Subcutaneous abdominal adipose tissue (tissue), 5 donors: ENCODE measurements at regions not wholly inside any gene's neighbourhood (a gene's known extent, or its start where the extent isn't known, plus 50 kb on each side); places are given as distances from the start of the nearest gene placed in this dataset.
"Not testable (repeated sequence)": the region's sequence is repeated elsewhere in the genome, so short reads cannot be mapped to it uniquely, and the experiment has no call there.

Source experiments
- H3K27ac ChIP-seq: one replicate; pipeline ENCODE4 v1.7.0; 2013; ENCODE audit warnings: low read depth, mild to moderate bottlenecking, inconsistent platforms, low read length, moderate library complexity
- H3K27me3 ChIP-seq, 5 donors: one replicate each; pipeline ENCODE4 v1.7.0; 2013; ENCODE audit warnings: low read length in 5 of 5, inconsistent platforms in 1 of 5; ENCODE audit not compliant: control insufficient read depth in 5 of 5, insufficient read depth in 4 of 5
- H3K36me3 ChIP-seq, 5 donors: one replicate each; pipeline ENCODE4 v1.7.0; 2013; ENCODE audit warnings: low read length in 5 of 5; ENCODE audit not compliant: control insufficient read depth in 5 of 5, insufficient read depth in 5 of 5
- H3K4me1 ChIP-seq, 5 donors: one replicate each; pipeline ENCODE4 v1.7.0; 2013; ENCODE audit warnings: low read length in 5 of 5, mild to moderate bottlenecking in 3 of 5, moderate library complexity in 1 of 5; ENCODE audit not compliant: control insufficient read depth in 5 of 5, insufficient read depth in 5 of 5
- H3K4me3 ChIP-seq, 5 donors: one replicate each; pipeline ENCODE4 v1.7.0; 2013; ENCODE audit warnings: low read length in 5 of 5, low read depth in 1 of 5
- H3K9ac ChIP-seq, 5 donors: one replicate each; pipeline ENCODE4 v1.7.0; 2013; ENCODE audit warnings: low read length in 5 of 5, mild to moderate bottlenecking in 4 of 5, moderate library complexity in 3 of 5
- H3K9me3 ChIP-seq, 5 donors: one replicate each; pipeline ENCODE4 v1.7.0; 2013; ENCODE audit warnings: low read length in 5 of 5; ENCODE audit not compliant: control insufficient read depth in 5 of 5
- donor health status: healthy.
- donor health status: healthy.
- donor health status: healthy.
- donor health status: healthy.
- donor health status: healthy.

- Histone ChIP-seq H3K27ac (no peak overlapping the region), H3K27me3 (no peaks in the 10 kb centered on the region), H3K4me1 (no peaks in the 10 kb centered on the region), H3K36me3 (no peaks in the 10 kb centered on the region), H3K9ac (no peak overlapping the region), H3K4me3 (no peak overlapping the region), H3K9me3 (peaks cover 0 to 10% (median 4%) of the 10 kb centered on the region in 5 donors)
Observed at GRCh38 chr17:54559883-54560282, 340.8 kb upstream of the TOM1L1 start.

- Histone ChIP-seq H3K36me3 (no peaks in the 10 kb centered on the region), H3K27ac (no peak overlapping the region), H3K27me3 (no peaks in the 10 kb centered on the region), H3K9me3 (peaks cover 0 to 19% (median 15%) of the 10 kb centered on the region in 5 donors), H3K4me3 (no peak overlapping the region), H3K9ac (no peak overlapping the region), H3K4me1 (no peaks in the 10 kb centered on the region)
Observed at GRCh38 chr17:54608634-54609155, 292.0 kb upstream of the TOM1L1 start.

- Histone ChIP-seq H3K27me3 (no peaks in the 10 kb centered on the region), H3K4me3 (no peak overlapping the region), H3K4me1 (no peaks in the 10 kb centered on the region), H3K27ac (no peak overlapping the region), H3K9me3 (peaks cover 0 to 12% (median 4%) of the 10 kb centered on the region in 5 donors), H3K9ac (no peak overlapping the region), H3K36me3 (no peaks in the 10 kb centered on the region)
Observed at GRCh38 chr17:54620399-54620978, 280.2 kb upstream of the TOM1L1 start.

DNA sequence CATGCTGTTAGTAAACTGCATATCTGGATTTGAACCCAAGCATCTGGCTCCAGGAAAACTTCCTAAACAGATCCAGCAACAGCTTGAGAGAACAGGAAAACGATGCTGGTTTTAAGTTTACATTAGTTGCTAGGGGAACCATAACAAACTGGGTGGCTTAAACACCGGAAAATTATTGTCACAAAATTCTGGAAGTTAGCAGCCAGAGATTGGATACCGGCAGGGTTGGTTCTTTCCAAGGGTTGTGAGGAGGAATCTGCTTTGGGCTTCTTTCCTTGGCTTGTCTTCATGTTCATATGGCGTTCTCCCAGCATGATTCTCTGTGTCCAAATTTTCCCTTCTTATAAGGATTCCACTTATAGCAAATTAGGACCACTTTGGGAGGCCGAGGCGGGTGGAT lies 276.9 kb upstream of the TOM1L1 start:
- no peaks in the 10 kb centered on the region for H3K36me3 ChIP-seq
- no peak overlapping the region for H3K27ac ChIP-seq
- no peaks in the 10 kb centered on the region for H3K27me3 ChIP-seq
- H3K4me1 ChIP-seq, result no peaks in the 10 kb centered on the region
- no peak overlapping the region for H3K4me3 ChIP-seq
- H3K9ac ChIP-seq, result no peak overlapping the region
- peaks cover 0 to 3% (median 0%) of the 10 kb centered on the region in 5 donors for H3K9me3 ChIP-seq

DNA sequence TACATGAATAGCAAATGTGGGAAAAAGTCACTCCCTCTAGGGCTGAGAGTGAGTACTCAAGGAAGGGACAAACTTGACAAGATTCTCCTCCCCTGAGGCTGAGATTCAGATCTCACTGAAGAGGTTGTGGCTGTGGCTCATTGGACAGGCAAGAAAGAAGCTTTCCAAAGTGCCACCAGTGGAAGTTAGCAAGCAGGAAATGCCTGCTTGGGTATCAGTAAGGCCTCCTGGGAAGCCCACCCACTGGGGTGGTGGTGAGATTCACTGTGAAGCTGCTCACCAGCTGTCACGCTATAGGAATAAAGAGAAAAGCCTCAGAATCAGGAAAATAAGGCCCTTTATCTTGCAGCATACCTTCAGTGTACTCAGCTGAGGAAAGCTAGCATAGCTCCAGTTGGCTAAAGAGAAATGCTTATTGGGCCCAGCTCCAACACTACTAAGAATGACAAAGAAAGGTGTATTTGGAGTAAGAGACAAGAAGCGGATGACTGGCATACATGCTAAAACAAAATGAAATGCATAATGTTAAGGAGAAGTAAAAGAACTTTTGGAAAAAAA lies 274.4 kb upstream of the TOM1L1 start:
- no peaks in the 10 kb centered on the region for H3K27me3 ChIP-seq
- no peaks in the 10 kb centered on the region for H3K36me3 ChIP-seq
- H3K9me3 ChIP-seq, result peaks cover 0 to 3% (median 0%) of the 10 kb centered on the region in 5 donors
- H3K9ac ChIP-seq, result no peak overlapping the region
- no peaks in the 10 kb centered on the region for H3K4me1 ChIP-seq
- no peak overlapping the region for H3K4me3 ChIP-seq
- H3K27ac ChIP-seq, result no peak overlapping the region

- not testable (repeated sequence) for H3K27me3 ChIP-seq, H3K4me1 ChIP-seq, H3K36me3 ChIP-seq, H3K27ac ChIP-seq, H3K9me3 ChIP-seq, H3K9ac ChIP-seq, H3K4me3 ChIP-seq
Observed at GRCh38 chr17:54639426-54639825, 261.2 kb upstream of the TOM1L1 start.

DNA sequence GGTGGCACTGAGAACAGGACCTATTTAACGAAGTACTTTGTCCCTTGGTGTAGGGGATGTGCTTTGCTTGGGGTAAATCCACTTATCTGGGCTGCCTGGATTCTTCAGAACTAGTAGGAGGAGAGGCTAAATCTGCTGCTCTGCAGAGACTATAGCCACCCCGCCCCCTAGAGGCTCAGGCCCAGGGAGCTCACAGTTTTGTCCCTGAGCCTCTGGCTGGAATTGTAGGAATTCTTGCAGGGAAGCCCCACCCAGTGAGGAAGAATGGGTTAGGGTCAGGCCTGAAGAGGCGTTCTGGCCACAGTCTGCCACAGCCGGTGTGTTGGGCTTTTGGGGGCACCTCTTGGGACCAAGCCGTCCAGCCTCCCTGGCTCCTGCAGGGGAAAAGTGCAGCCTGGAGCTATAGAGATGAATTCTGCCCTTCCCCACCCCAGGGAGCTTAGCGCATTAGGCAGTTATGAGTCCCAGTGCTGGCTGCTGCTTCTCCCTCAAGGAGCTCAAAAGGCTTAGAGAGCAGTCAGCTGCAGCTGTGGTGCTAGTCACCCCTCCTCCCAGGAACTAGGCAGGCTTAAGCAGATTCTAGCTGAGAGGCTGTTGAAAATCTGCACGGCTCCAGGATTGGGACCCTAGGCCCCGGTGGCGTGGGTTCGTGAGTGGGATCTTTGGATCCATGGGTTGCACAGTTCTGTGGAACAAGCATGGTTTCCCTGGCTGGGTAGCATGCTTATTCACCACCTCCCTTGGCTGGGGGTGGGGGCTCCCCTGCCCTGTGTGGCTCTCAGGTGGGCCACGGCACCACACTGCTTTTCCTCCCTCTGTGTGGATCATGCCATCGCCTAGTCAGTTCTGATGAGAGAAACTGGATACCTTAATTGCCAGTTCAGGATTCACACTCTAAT lies 237.4 kb upstream of the TOM1L1 start:
- Histone ChIP-seq H3K4me1 (no peaks in the 10 kb centered on the region), H3K27me3 (peaks cover 0 to 3% (median 0%) of the 10 kb centered on the region in 5 donors), H3K9ac (no peak overlapping the region), H3K36me3 (no peaks in the 10 kb centered on the region), H3K9me3 (peaks cover 0 to 10% (median 0%) of the 10 kb centered on the region in 5 donors), H3K27ac (no peak overlapping the region), H3K4me3 (no peak overlapping the region)

GRCh38 chr17:54666559-54666958 lies 234.1 kb upstream of the TOM1L1 start:
- Histone ChIP-seq H3K27ac (no peak overlapping the region), H3K9ac (no peak overlapping the region), H3K36me3 (no peaks in the 10 kb centered on the region), H3K4me1 (no peaks in the 10 kb centered on the region), H3K9me3 (peaks cover 0 to 10% (median 0%) of the 10 kb centered on the region in 5 donors), H3K27me3 (peaks cover 0 to 3% (median 0%) of the 10 kb centered on the region in 5 donors), H3K4me3 (no peak overlapping the region)

DNA sequence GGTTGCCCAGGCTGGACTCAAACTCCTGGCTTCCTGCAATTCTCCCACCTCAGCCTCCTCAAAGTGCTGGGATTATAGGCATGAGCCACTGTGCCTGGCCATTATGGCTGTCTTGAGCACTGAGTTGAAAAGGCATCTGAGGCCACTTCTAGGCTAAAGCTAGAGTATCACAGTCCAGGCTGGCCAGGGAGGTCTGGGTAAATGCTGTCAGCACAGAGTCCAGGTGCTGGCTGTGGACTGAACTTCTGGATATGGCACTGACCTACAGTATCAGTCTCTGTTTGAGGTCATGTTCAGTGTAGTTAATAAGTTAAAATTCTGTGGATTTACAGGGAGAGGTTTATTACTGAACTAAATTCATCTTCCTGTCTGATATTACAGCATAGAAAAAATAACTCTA lies 222.5 kb upstream of the TOM1L1 start:
- peaks cover 0 to 3% (median 0%) of the 10 kb centered on the region in 5 donors for H3K9me3 ChIP-seq
- no peaks in the 10 kb centered on the region for H3K27me3 ChIP-seq
- no peak overlapping the region for H3K27ac ChIP-seq
- H3K9ac ChIP-seq, result no peak overlapping the region
- H3K4me1 ChIP-seq, result no peaks in the 10 kb centered on the region
- no peak overlapping the region for H3K4me3 ChIP-seq
- no peaks in the 10 kb centered on the region for H3K36me3 ChIP-seq

DNA sequence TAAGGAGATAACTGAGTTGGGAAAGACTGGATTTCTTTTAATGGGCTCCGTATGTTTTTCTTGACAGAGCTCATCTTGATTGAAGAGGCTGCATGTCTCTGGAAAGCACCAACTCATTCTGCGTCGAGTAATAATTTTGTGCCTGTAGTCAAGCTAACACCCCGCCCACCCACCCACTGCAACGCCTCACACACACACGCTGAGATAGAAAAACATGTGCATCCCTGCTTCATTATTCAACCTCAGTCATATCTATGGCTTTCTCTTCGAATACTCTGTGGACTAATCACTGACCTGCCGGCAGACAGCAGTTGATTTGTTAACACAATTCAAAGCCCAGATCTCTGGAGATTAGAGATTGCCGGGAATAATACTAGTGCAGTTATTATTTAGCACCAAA lies 220.2 kb upstream of the TOM1L1 start:
- no peak overlapping the region for H3K27ac ChIP-seq
- peaks cover 0 to 3% (median 0%) of the 10 kb centered on the region in 5 donors for H3K9me3 ChIP-seq
- H3K4me1 ChIP-seq, result no peaks in the 10 kb centered on the region
- no peaks in the 10 kb centered on the region for H3K27me3 ChIP-seq
- no peak overlapping the region for H3K9ac ChIP-seq
- no peaks in the 10 kb centered on the region for H3K36me3 ChIP-seq
- H3K4me3 ChIP-seq, result no peak overlapping the region
